ENCODE measurements at regions not wholly inside any gene's neighbourhood (a gene's known extent, or its start where the extent isn't known, plus 50 kb on each side); places are given as distances from the start of the nearest gene placed in this dataset.

DNA sequence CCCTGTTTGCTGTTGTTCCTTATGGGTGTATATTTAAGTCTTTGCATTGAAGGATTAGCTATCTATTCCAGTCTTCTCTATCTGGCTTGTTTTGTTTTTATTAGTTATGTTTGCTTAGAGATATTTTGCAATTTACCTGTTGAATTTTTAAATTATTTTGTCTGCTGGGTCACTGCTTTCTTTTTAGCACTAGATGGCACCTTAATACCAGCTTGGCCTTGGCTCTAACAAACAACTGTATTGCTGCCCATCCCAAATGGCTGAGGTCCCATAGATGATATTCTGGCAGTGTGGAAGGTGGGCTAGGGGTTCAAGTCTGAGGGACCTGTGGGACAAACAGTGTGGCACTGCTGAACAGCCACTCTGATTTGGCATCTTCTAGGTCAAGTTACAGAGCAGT is 144.0 kb upstream of the FBXO33 start:
- intact Hi-C loops (cut with micrococcal nuclease; ENCODE audit: unreplicated experiment) (no loop called here), in situ Hi-C loops (cut with HindIII; ENCODE audit: extremely low pct_ligation_motif_present, low pct_unique_long_range_greater_than_20kb) (no loop called here)
- CTCF ChIA-PET (ENCODE audit: low intra/inter-chr PET ratio, low total read pairs), result no interaction called here
- ATAC-seq (peak; percentile 41; the same call in 2 of the 3 replicates), FAIRE-seq (no peak), DNase-seq (ENCODE audit: low spot score) (no peak)
- Histone ChIP-seq H3K9me3 (ENCODE audit: low read length) (peaks cover 19% of the 10 kb centered on the region), H2AFZ (ENCODE audit: low read length) (no peak overlapping the region), H3K9ac (ENCODE audit: insufficient read depth, low read depth, low read length) (no peak overlapping the region), H3K27me3 (ENCODE audit: control insufficient read depth in 1 of 2, insufficient read depth in 2 of 2, low read length in 2 of 2) (no peaks in the 10 kb centered on the region), H3K79me2 (ENCODE audit: insufficient read depth, low read length) (no peaks in the 10 kb centered on the region), H3K4me2 (ENCODE audit: low read depth, low read length) (no peak overlapping the region), H3K36me3 (replicated peaks in 1 of 2; ENCODE audit: control insufficient read depth in 1 of 2, insufficient read depth in 2 of 2, low read length in 2 of 2) (no peaks in the 10 kb centered on the region), H3K4me3 (replicated peaks in 1 of 3; ENCODE audit: insufficient read depth in 1 of 3, low read depth in 2 of 3, low read length in 3 of 3) (no peak overlapping the region), H3K27ac (ENCODE audit: extremely low read length, insufficient read depth, low read length) (no peak overlapping the region), H4K20me1 (ENCODE audit: insufficient read depth, low read length) (no peaks in the 10 kb centered on the region), H3K4me1 (ENCODE audit: insufficient read depth, low read length) (no peaks in the 10 kb centered on the region)
- TF ChIP-seq CTCF (CRISPR knock-in tag; IDR thresholded peaks at IDR 0.05) (peak; percentile 57), ONECUT2 (CRISPR knock-in tag; IDR thresholded peaks at IDR 0.05) (no peak), SMC3 (IDR thresholded peaks at IDR 0.05; ENCODE audit: low read length) (peak; percentile 9; the same call in 1 of the 2 replicates), STAG1 (CRISPR knock-in tag; IDR thresholded peaks at IDR 0.05) (peak; percentile 62), ZNF296 (CRISPR knock-in tag; conservative IDR thresholded peaks at IDR 0.05) (no peak), RAD21 (CRISPR knock-in tag; IDR thresholded peaks at IDR 0.05) (peak; percentile 32; the same call in 1 of the 2 replicates)
- TF ChIP-seq, protein P1, sequence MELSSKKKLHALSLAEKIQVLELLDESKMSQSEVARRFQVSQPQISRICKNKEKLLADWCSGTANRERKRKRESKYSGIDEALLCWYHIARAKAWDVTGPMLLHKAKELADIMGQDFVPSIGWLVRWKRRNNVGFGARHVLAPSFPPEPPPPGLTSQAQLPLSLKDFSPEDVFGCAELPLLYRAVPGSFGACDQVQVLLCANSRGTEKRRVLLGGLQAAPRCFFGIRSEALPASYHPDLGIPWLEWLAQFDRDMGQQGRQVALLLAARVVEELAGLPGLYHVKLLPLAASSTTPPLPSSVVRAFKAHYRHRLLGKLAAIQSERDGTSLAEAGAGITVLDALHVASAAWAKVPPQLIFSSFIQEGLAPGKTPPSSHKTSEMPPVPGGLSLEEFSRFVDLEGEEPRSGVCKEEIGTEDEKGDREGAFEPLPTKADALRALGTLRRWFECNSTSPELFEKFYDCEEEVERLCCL (CRISPR knock-in tag; IDR thresholded peaks at IDR 0.05; ENCODE audit: borderline replicate concordance), result no peak
- POLR2A ChIA-PET, result no interaction called here
- no TSS peak for BruUV-seq (replicated peaks)

All from HepG2 (cell line).